Transverse colon (tissue), 4 donors: ENCODE measurements at regions not wholly inside any gene's neighbourhood (a gene's known extent, or its start where the extent isn't known, plus 50 kb on each side); places are given as distances from the start of the nearest gene placed in this dataset.

Experiments
- CTCF ChIP-seq, 5 experiments: fragments of 200-600 bp in 3 of 5; fragments of 450-650 bp in 2 of 5; sonication (generic) in 3 of 5; IDR thresholded peaks; 1 replicate in 2 of 5; 2 replicates in 3 of 5; pipeline ENCODE4 v1.5.1; 2016 to 2017; ENCODE audit warnings: antibody characterized with exemption in 5 of 5, inconsistent platforms in 3 of 5, mild to moderate bottlenecking in 2 of 5, moderate library complexity in 1 of 5
- EP300 ChIP-seq: sonication (generic); formaldehyde crosslinking; IDR thresholded peaks from one replicate; pipeline ENCODE4 v1.6.1; 2017; ENCODE audit warnings: antibody characterized with exemption, low read depth
- POLR2A ChIP-seq: fragments of 450-650 bp; IDR thresholded peaks from one replicate; pipeline ENCODE4 v1.6.1; 2016; ENCODE audit warnings: antibody characterized with exemption, mild to moderate bottlenecking, moderate library complexity
- POLR2AphosphoS5 ChIP-seq, 3 donors: sonication (generic); formaldehyde crosslinking; IDR thresholded peaks; one replicate each; pipeline ENCODE4 v1.6.1; 2016; ENCODE audit warnings: antibody characterized with exemption in 3 of 3

- no peak for TF ChIP-seq CTCF (IDR thresholded peaks at IDR 0.05)
- TF ChIP-seq POLR2AphosphoS5 (IDR thresholded peaks at IDR 0.05), result no peak
- no peak for TF ChIP-seq POLR2A
- no peak for TF ChIP-seq EP300
Observed at GRCh38 chr2:114040826-114041225, 150.9 kb downstream of the ACTR3 start.
